H1 (cell line): ENCODE measurements at regions not wholly inside any gene's neighbourhood (a gene's known extent, or its start where the extent isn't known, plus 50 kb on each side); places are given as distances from the start of the nearest gene placed in this dataset.

Experiments
- CTCF ChIA-PET: fragments of 300-600 bp; sonication (Branson Sonifier 250); formaldehyde crosslinking; loops from one replicate; lab custom pipeline; 2021; ENCODE audit not compliant: partially characterized antibody; lab: Charles Lee
- POLR2A ChIA-PET: fragments of 300-600 bp; sonication (Branson Sonifier 250); formaldehyde crosslinking; loops from one replicate; lab custom pipeline; 2021; ENCODE audit warnings: inconsistent platforms; ENCODE audit not compliant: partially characterized antibody; lab: Charles Lee
- DNase-seq, 2 experiments: peaks; one replicate each; pipeline versions ENCODE4 v3.0.0 to v3.0.0-alpha.2; 2010 to 2022; ENCODE audit warnings: low spot score in 2 of 2, low read depth in 1 of 2, mixed read lengths in 1 of 2
- FAIRE-seq: peaks from 2 replicates; lab custom pipeline; 2011; peaks lifted over from hg19 to GRCh38; lab: Jason Lieb, UNC
- H2AFZ ChIP-seq: 2 replicates; pipeline ENCODE4 v1.8.1; 2012; ENCODE audit warnings: low read length, inconsistent platforms
- H2AK5ac ChIP-seq: 2 replicates; pipeline ENCODE4 v1.6.1; 2013; ENCODE audit warnings: low read depth, low read length
- H2BK120ac ChIP-seq: replicated peaks from 2 replicates; pipeline ENCODE3; 2013; ENCODE audit warnings: low read depth, low read length, inconsistent platforms
- H2BK12ac ChIP-seq: 2 replicates; pipeline ENCODE4 v1.6.1; 2013; ENCODE audit warnings: low read depth, low read length
- H2BK15ac ChIP-seq: 2 replicates; pipeline ENCODE4 v1.6.1; 2013; ENCODE audit warnings: low read length
- H2BK20ac ChIP-seq: 2 replicates; pipeline ENCODE4 v1.6.1; 2013; ENCODE audit warnings: low read length
- H2BK5ac ChIP-seq: 2 replicates; pipeline ENCODE4 v1.6.1; 2013; ENCODE audit warnings: low read depth, low read length
- H3K14ac ChIP-seq: 2 replicates; pipeline ENCODE4 v1.6.1; 2013; ENCODE audit warnings: inconsistent platforms; ENCODE audit not compliant: insufficient read length
- H3K18ac ChIP-seq: 2 replicates; pipeline ENCODE4 v1.6.1; 2013; ENCODE audit warnings: low read length; ENCODE audit errors: extremely low read depth
- H3K23ac ChIP-seq: 2 replicates; pipeline ENCODE4 v1.6.1; 2013; ENCODE audit warnings: inconsistent platforms; ENCODE audit not compliant: insufficient read length
- H3K23me2 ChIP-seq: 2 replicates; pipeline ENCODE4 v1.6.1; 2013; ENCODE audit warnings: low read depth, low read length
- H3K27ac ChIP-seq: 2 replicates; pipeline ENCODE4 v1.6.1; 2011; ENCODE audit warnings: low read depth, low read length, inconsistent platforms
- H3K27me3 ChIP-seq, 4 experiments: replicated peaks in 1 of 4; 1 replicate in 1 of 4; 2 replicates in 3 of 4; pipeline versions ENCODE4 v1.6.1 to v1.8.1; 2011 to 2013; ENCODE audit warnings: low read length in 3 of 4, mild to moderate bottlenecking in 3 of 4, inconsistent platforms in 2 of 4, mixed read lengths in 2 of 4, moderate library complexity in 1 of 4; ENCODE audit not compliant: control insufficient read depth in 3 of 4, insufficient read depth in 3 of 4; ENCODE audit errors: extremely low read depth in 1 of 4
- H3K36me3 ChIP-seq, 4 experiments: 2 replicates each; pipeline versions ENCODE4 v1.6.1 to v1.8.1; 2011 to 2013; ENCODE audit warnings: mild to moderate bottlenecking in 4 of 4, low read length in 3 of 4, moderate library complexity in 2 of 4, control low read depth in 1 of 4, inconsistent platforms in 1 of 4; ENCODE audit not compliant: insufficient read depth in 4 of 4, control insufficient read depth in 2 of 4
- H3K4ac ChIP-seq: replicated peaks from 2 replicates; pipeline ENCODE3; 2013; ENCODE audit warnings: low read length, low read depth, mixed read lengths, inconsistent platforms; ENCODE audit not compliant: insufficient read length
- H3K4me1 ChIP-seq, 4 experiments: replicated peaks in 1 of 4; 1 replicate in 1 of 4; 2 replicates in 3 of 4; pipeline versions ENCODE4 v1.6.1 to v1.8.1; 2011 to 2013; ENCODE audit warnings: low read length in 3 of 4, inconsistent platforms in 2 of 4, mixed read lengths in 1 of 4; ENCODE audit not compliant: insufficient read depth in 4 of 4, control insufficient read depth in 3 of 4
- H3K4me2 ChIP-seq, 2 experiments: 2 replicates each; pipeline versions ENCODE4 v1.6.1 to v1.8.1; 2011 to 2013; ENCODE audit warnings: low read depth in 2 of 2, low read length in 2 of 2, control low read depth in 1 of 2, inconsistent platforms in 1 of 2, mild to moderate bottlenecking in 1 of 2; ENCODE audit not compliant: insufficient read depth in 1 of 2
- H3K4me3 ChIP-seq, 4 experiments: fragments of 200-600, 300-600 bp in 1 of 4; sonication (generic), shearing (Covaris generic), sonication (Bioruptor Twin) in 1 of 4; 2 replicates each; pipeline versions ENCODE4 v1.5.1 to v1.8.1; 2011 to 2016; ENCODE audit warnings: low read length in 4 of 4, low read depth in 3 of 4, control low read depth in 2 of 4, inconsistent platforms in 2 of 4, mild to moderate bottlenecking in 2 of 4, mixed read lengths in 1 of 4, moderate library complexity in 1 of 4; ENCODE audit not compliant: insufficient read depth in 2 of 4; ENCODE audit errors: extremely low read depth in 1 of 4
- H3K56ac ChIP-seq: replicated peaks from 2 replicates; pipeline ENCODE3; 2013; ENCODE audit warnings: low read depth, mild to moderate bottlenecking, mixed read lengths, low read length, inconsistent platforms; ENCODE audit not compliant: insufficient read length
- H3K79me1 ChIP-seq: 2 replicates; pipeline ENCODE4 v1.6.1; 2013; ENCODE audit warnings: low read depth, low read length, control low read depth
- H3K79me2 ChIP-seq, 2 experiments: 2 replicates each; pipeline versions ENCODE4 v1.6.1 to v1.8.1; 2012 to 2013; ENCODE audit warnings: low read length in 2 of 2, mild to moderate bottlenecking in 2 of 2, inconsistent platforms in 1 of 2; ENCODE audit not compliant: insufficient read depth in 2 of 2, control insufficient read depth in 1 of 2
- H3K9ac ChIP-seq, 4 experiments: replicated peaks in 1 of 4; 1 replicate in 1 of 4; 2 replicates in 3 of 4; pipeline versions ENCODE4 v1.6.1 to v1.8.1; 2011 to 2013; ENCODE audit warnings: low read depth in 3 of 4, low read length in 3 of 4, control low read depth in 2 of 4, mild to moderate bottlenecking in 2 of 4, moderate library complexity in 2 of 4, inconsistent platforms in 1 of 4; ENCODE audit errors: extremely low read depth in 1 of 4
- H3K9me3 ChIP-seq, 2 experiments: 2 replicates each; pipeline versions ENCODE4 v1.6.1 to v1.8.1; 2012 to 2013; ENCODE audit warnings: mild to moderate bottlenecking in 2 of 2, moderate library complexity in 2 of 2, control low read depth in 1 of 2, inconsistent platforms in 1 of 2, low read depth in 1 of 2, low read length in 1 of 2, mixed read lengths in 1 of 2; ENCODE audit not compliant: insufficient read depth in 2 of 2
- H4K20me1 ChIP-seq, 2 experiments: replicated peaks in 1 of 2; 2 replicates each; pipeline versions ENCODE3 to v1.8.1; 2011 to 2013; ENCODE audit warnings: inconsistent platforms in 2 of 2, low read length in 2 of 2, mild to moderate bottlenecking in 1 of 2; ENCODE audit not compliant: insufficient read depth in 2 of 2, control insufficient read depth in 1 of 2
- H4K5ac ChIP-seq: 2 replicates; pipeline ENCODE4 v1.6.1; 2013; ENCODE audit warnings: low read length, low read depth, mixed read lengths, inconsistent platforms; ENCODE audit not compliant: insufficient read length
- H4K8ac ChIP-seq: 2 replicates; pipeline ENCODE4 v1.8.0; 2013; ENCODE audit warnings: mild to moderate bottlenecking, moderate library complexity, low read length, inconsistent platforms; ENCODE audit not compliant: insufficient read depth; ENCODE audit errors: extremely low read depth
- H4K91ac ChIP-seq: replicated peaks from 2 replicates; pipeline ENCODE3; 2013; ENCODE audit warnings: low read length, mixed read lengths, inconsistent platforms; ENCODE audit not compliant: insufficient read length
- ATF2 ChIP-seq: IDR thresholded peaks from 2 replicates; pipeline ENCODE4 v1.6.1; 2012; ENCODE audit warnings: low read length, inconsistent platforms
- CBX5 ChIP-seq: fragments of 300-800, 300-1000 bp; sonication (generic); IDR thresholded peaks from 2 replicates; pipeline ENCODE4 v1.7.1; 2016; ENCODE audit warnings: antibody characterized with exemption, low read length, low read depth
- E2F6 ChIP-seq: IDR thresholded peaks from 2 replicates; pipeline ENCODE4 v1.6.1; 2012; ENCODE audit warnings: inconsistent platforms
- FOSL1 ChIP-seq: IDR thresholded peaks from 2 replicates; pipeline ENCODE4 v1.6.1; 2011; ENCODE audit warnings: mild to moderate bottlenecking, low read depth, low read length, moderate library complexity; ENCODE audit not compliant: insufficient read depth
- HDAC6 ChIP-seq: IDR thresholded peaks from one replicate; pipeline ENCODE4 v1.7.1; 2012; ENCODE audit warnings: low read depth, mild to moderate bottlenecking, inconsistent platforms, low read length, moderate library complexity
- KDM1A ChIP-seq: fragments of 200-600, 300-600 bp; sonication (generic); IDR thresholded peaks from 2 replicates; pipeline ENCODE4 v1.7.1; 2016; ENCODE audit warnings: mild to moderate bottlenecking, low read length, borderline replicate concordance
- POLR2AphosphoS5 ChIP-seq: IDR thresholded peaks from 2 replicates; pipeline ENCODE4 v1.6.1; 2011; ENCODE audit warnings: low read depth, low read length
- POU5F1 ChIP-seq: IDR thresholded peaks from 2 replicates; pipeline ENCODE4 v1.6.1; 2011; ENCODE audit warnings: low read depth, mild to moderate bottlenecking, low read length, moderate library complexity
- RNF2 ChIP-seq: fragments of 200-900, 300-1000 bp; sonication (generic); IDR thresholded peaks from 2 replicates; pipeline ENCODE4 v1.7.1; 2016; ENCODE audit warnings: borderline replicate concordance, low read depth, mild to moderate bottlenecking, antibody characterized with exemption, low read length; ENCODE audit not compliant: poor library complexity, severe bottlenecking; ENCODE audit errors: missing control alignments
- SP4 ChIP-seq: IDR thresholded peaks from 2 replicates; pipeline ENCODE4 v1.6.1; 2012; ENCODE audit warnings: low read length, inconsistent platforms
- SRF ChIP-seq: IDR thresholded peaks from 2 replicates; pipeline ENCODE4 v1.6.1; 2011; ENCODE audit warnings: mild to moderate bottlenecking, low read depth, low read length, moderate library complexity
- WGBS, 2 experiments: shearing (Covaris generic) in 1 of 2; methylation state at CpG; one replicate each; pipeline versions ENCODE4 v1.1.6 to v1.1.7; 2013 to 2015; ENCODE audit warnings: low lambda C conversion rate in 2 of 2, mixed read lengths in 2 of 2, inconsistent platforms in 1 of 2, low coverage in 1 of 2, missing lambda C conversion rate in 1 of 2; ENCODE audit not compliant: insufficient replicate concordance in 2 of 2, insufficient coverage in 1 of 2, insufficient read length in 1 of 2; ENCODE audit errors: extremely low coverage in 1 of 2, missing lambda C conversion rate in 1 of 2; 5-methylcytosine and 5-hydroxymethylcytosine counted together

- no peaks in the 10 kb centered on the region for H4K20me1 ChIP-seq
- H3K23ac ChIP-seq, result no peak overlapping the region
- H3K36me3 ChIP-seq, result no peaks in the 10 kb centered on the region
- no peak overlapping the region for H3K56ac ChIP-seq
- no peak overlapping the region for H4K5ac ChIP-seq
- H3K9me3 ChIP-seq, result no peaks in the 10 kb centered on the region
- no peaks in the 10 kb centered on the region for H3K23me2 ChIP-seq
- H2BK120ac ChIP-seq, result no peak overlapping the region
- H2BK12ac ChIP-seq, result no peak overlapping the region
- H3K4me3 ChIP-seq, result no peak overlapping the region
- no peak overlapping the region for H3K4me2 ChIP-seq
- FAIRE-seq (no peak), DNase-seq (no peak)
- H2BK15ac ChIP-seq, result no peak overlapping the region
- H4K91ac ChIP-seq, result no peak overlapping the region
- H3K18ac ChIP-seq, result no peak overlapping the region
- H3K79me2 ChIP-seq, result no peaks in the 10 kb centered on the region
- H2AFZ ChIP-seq, result no peak overlapping the region
- no peak overlapping the region for H3K14ac ChIP-seq
- no peak overlapping the region for H3K27ac ChIP-seq
- no peak overlapping the region for H2BK20ac ChIP-seq
- WGBS, 2 experiments, result 95% methylated on average over 1 of the region's 1 CpG; no CpG with 5 or more reads in 1 of the 2 experiments
- H2AK5ac ChIP-seq, result no peak overlapping the region
- ChIA-PET POLR2A (no interaction called here), CTCF (interaction anchor here (0.6 kb wide), 1 partner anchor 307 kb away, joined by 3 read pairs; no protein-coding TSS in a partner anchor)
- no peak overlapping the region for H2BK5ac ChIP-seq
- no peaks in the 10 kb centered on the region for H3K4me1 ChIP-seq
- no peak overlapping the region for H3K4ac ChIP-seq
- no peaks in the 10 kb centered on the region for H3K27me3 ChIP-seq
- no peaks in the 10 kb centered on the region for H3K79me1 ChIP-seq
- H4K8ac ChIP-seq, result no peak overlapping the region
- H3K9ac ChIP-seq, result no peak overlapping the region
- TF ChIP-seq ATF2 (no peak), RNF2 (no peak), POLR2AphosphoS5 (no peak), E2F6 (no peak), SP4 (no peak), HDAC6 (no peak), FOSL1 (no peak), SRF (no peak), POU5F1 (no peak), CBX5 (no peak), KDM1A (no peak)
Observed at GRCh38 chr1:199970125-199970524, 57.4 kb upstream of the NR5A2 start.
